Ovary (tissue), 3 donors: ENCODE measurements at regions not wholly inside any gene's neighbourhood (a gene's known extent, or its start where the extent isn't known, plus 50 kb on each side); places are given as distances from the start of the nearest gene placed in this dataset.

Source experiments
- EP300 ChIP-seq: sonication (generic); formaldehyde crosslinking; IDR thresholded peaks from one replicate; pipeline ENCODE4 v1.6.1; 2017; ENCODE audit warnings: antibody characterized with exemption
- POLR2A ChIP-seq: fragments of 450-650 bp; IDR thresholded peaks from one replicate; pipeline ENCODE4 v1.6.1; 2017; ENCODE audit warnings: antibody characterized with exemption, mild to moderate bottlenecking, moderate library complexity
- TF ChIP-seq, protein P1 (sequence below), 3 donors: fragments of 450-650 bp in 2 of 3; fragments of 200-600 bp in 1 of 3; IDR thresholded peaks; one replicate each; pipeline versions ENCODE4 v1.5.1 to v1.8.0; 2016 to 2022; ENCODE audit warnings: antibody characterized with exemption in 3 of 3, mild to moderate bottlenecking in 1 of 3
- donor health status: DM: no; HTN: no; CAD: no.

DNA sequence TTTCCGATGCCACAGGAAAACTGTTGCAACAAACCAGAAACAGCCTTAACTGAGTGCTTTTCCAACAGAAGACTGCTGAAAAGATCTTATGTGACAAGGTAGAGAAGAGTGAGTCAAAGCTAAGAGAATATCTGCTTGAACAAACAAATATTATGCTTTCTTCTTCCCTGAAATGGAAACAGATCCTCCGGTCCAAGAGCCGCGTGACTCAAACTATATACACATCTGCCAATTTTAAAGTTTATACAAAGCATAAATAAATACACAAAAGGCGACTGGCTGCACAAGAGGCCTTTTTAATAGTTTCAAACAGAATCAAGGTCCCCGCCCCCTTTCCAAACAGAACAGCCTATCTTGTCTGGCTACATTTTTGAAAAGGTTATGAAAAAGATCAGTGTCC lies 329.7 kb upstream of the F9 start:
- no peak for TF ChIP-seq EP300
- TF ChIP-seq, protein P1, sequence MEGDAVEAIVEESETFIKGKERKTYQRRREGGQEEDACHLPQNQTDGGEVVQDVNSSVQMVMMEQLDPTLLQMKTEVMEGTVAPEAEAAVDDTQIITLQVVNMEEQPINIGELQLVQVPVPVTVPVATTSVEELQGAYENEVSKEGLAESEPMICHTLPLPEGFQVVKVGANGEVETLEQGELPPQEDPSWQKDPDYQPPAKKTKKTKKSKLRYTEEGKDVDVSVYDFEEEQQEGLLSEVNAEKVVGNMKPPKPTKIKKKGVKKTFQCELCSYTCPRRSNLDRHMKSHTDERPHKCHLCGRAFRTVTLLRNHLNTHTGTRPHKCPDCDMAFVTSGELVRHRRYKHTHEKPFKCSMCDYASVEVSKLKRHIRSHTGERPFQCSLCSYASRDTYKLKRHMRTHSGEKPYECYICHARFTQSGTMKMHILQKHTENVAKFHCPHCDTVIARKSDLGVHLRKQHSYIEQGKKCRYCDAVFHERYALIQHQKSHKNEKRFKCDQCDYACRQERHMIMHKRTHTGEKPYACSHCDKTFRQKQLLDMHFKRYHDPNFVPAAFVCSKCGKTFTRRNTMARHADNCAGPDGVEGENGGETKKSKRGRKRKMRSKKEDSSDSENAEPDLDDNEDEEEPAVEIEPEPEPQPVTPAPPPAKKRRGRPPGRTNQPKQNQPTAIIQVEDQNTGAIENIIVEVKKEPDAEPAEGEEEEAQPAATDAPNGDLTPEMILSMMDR (IDR thresholded peaks at IDR 0.05): no peak
- TF ChIP-seq POLR2A: no peak
